KMS-11 (cell line): ENCODE measurements at regions not wholly inside any gene's neighbourhood (a gene's known extent, or its start where the extent isn't known, plus 50 kb on each side); places are given as distances from the start of the nearest gene placed in this dataset.

ENCODE experiments used
- H2AFZ ChIP-seq: fragments of 200-600 bp; sonication (generic); 2 replicates; pipeline ENCODE4 v1.6.1; 2016; ENCODE audit warnings: antibody characterized with exemption, mixed run types, low read depth
- H3K27ac ChIP-seq: fragments of 200-600 bp; sonication (generic); 2 replicates; pipeline ENCODE4 v1.6.1; 2016; ENCODE audit warnings: mild to moderate bottlenecking, mixed run types
- H3K27me3 ChIP-seq: fragments of 200-600 bp; sonication (generic); 2 replicates; pipeline ENCODE4 v1.6.1; 2017; ENCODE audit warnings: mild to moderate bottlenecking, low read depth, mixed run types, moderate library complexity; ENCODE audit not compliant: insufficient read depth
- H3K36me3 ChIP-seq: fragments of 200-600 bp; sonication (generic); 2 replicates; pipeline ENCODE4 v1.6.1; 2017; ENCODE audit warnings: mild to moderate bottlenecking, mixed run types; ENCODE audit not compliant: insufficient read depth
- H3K4me1 ChIP-seq: fragments of 200-600 bp; sonication (generic); 2 replicates; pipeline ENCODE4 v1.6.1; 2016; ENCODE audit warnings: mild to moderate bottlenecking, low read depth, mixed run types; ENCODE audit not compliant: poor library complexity, severe bottlenecking
- H3K4me2 ChIP-seq: fragments of 200-600 bp; sonication (generic); 2 replicates; pipeline ENCODE4 v1.7.0; 2016; ENCODE audit warnings: mild to moderate bottlenecking, mixed run types
- H3K4me3 ChIP-seq: fragments of 200-600 bp; sonication (generic); IDR thresholded peaks from 2 replicates; pipeline ENCODE4 v1.6.1; 2017; ENCODE audit warnings: low read depth, low read length, mixed read lengths; ENCODE audit not compliant: insufficient read depth
- H3K79me2 ChIP-seq: fragments of 200-600 bp; sonication (generic); 2 replicates; pipeline ENCODE4 v1.6.1; 2016; ENCODE audit warnings: low read depth, mixed run types; ENCODE audit not compliant: insufficient read depth
- H3K9ac ChIP-seq: fragments of 200-600 bp; sonication (generic); 2 replicates; pipeline ENCODE4 v1.6.1; 2016; ENCODE audit warnings: mild to moderate bottlenecking, mixed run types
- H4K20me1 ChIP-seq: fragments of 200-600 bp; sonication (generic); 2 replicates; pipeline ENCODE4 v1.6.1; 2016; ENCODE audit warnings: mild to moderate bottlenecking, mixed run types; ENCODE audit not compliant: insufficient read depth
- TF ChIP-seq, protein P1 (sequence below): fragments of 200-600 bp; sonication (generic); conservative IDR thresholded peaks from 2 replicates; pipeline ENCODE4 v1.6.1; 2017; ENCODE audit warnings: low read depth, mild to moderate bottlenecking, antibody characterized with exemption, low read length, moderate library complexity, mixed read lengths

DNA sequence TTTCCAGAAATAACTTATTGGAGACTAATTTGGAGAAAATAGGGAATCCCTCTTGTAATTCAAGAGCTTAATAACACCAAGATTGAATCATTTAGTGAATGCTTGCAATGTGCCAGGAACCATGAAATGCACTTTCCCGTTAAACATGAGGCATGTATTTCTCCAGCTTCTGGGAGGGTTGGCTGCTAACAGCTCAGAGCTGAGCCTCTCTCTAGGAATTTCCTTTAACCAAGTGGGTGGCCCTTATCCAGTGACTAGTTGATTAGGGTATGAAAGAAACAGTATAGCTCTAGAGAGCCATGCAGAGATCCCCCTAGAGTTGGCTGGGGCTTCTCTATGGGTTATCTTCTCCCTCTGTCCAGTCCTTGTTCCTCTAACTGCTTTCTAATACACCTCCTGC is 356.4 kb upstream of the GOT2 start:
- Histone ChIP-seq H2AFZ (no peak overlapping the region), H4K20me1 (no peaks in the 10 kb centered on the region), H3K9ac (no peak overlapping the region), H3K36me3 (no peaks in the 10 kb centered on the region), H3K4me2 (no peak overlapping the region), H3K27me3 (no peaks in the 10 kb centered on the region), H3K27ac (no peak overlapping the region), H3K79me2 (no peaks in the 10 kb centered on the region), H3K4me3 (no peak overlapping the region), H3K4me1 (no peaks in the 10 kb centered on the region)
- TF ChIP-seq, protein P1, sequence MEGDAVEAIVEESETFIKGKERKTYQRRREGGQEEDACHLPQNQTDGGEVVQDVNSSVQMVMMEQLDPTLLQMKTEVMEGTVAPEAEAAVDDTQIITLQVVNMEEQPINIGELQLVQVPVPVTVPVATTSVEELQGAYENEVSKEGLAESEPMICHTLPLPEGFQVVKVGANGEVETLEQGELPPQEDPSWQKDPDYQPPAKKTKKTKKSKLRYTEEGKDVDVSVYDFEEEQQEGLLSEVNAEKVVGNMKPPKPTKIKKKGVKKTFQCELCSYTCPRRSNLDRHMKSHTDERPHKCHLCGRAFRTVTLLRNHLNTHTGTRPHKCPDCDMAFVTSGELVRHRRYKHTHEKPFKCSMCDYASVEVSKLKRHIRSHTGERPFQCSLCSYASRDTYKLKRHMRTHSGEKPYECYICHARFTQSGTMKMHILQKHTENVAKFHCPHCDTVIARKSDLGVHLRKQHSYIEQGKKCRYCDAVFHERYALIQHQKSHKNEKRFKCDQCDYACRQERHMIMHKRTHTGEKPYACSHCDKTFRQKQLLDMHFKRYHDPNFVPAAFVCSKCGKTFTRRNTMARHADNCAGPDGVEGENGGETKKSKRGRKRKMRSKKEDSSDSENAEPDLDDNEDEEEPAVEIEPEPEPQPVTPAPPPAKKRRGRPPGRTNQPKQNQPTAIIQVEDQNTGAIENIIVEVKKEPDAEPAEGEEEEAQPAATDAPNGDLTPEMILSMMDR, result no peak

- H4K20me1 ChIP-seq, result no peaks in the 10 kb centered on the region
- no peaks in the 10 kb centered on the region for H3K27me3 ChIP-seq
- H2AFZ ChIP-seq, result no peak overlapping the region
- no peak overlapping the region for H3K27ac ChIP-seq
- H3K79me2 ChIP-seq, result no peaks in the 10 kb centered on the region
- H3K36me3 ChIP-seq, result no peaks in the 10 kb centered on the region
- H3K4me2 ChIP-seq, result no peak overlapping the region
- H3K9ac ChIP-seq, result no peak overlapping the region
- H3K4me3 ChIP-seq, result no peak overlapping the region
- TF ChIP-seq, protein P1, result no peak
- H3K4me1 ChIP-seq, result no peaks in the 10 kb centered on the region
These were observed 354.3 kb upstream of the GOT2 start for GRCh38 chr16:59088431-59088830.

GRCh38 chr16:59087641-59088040 is 353.5 kb upstream of the GOT2 start:
- Histone ChIP-seq H3K27ac (no peak overlapping the region), H3K9ac (no peak overlapping the region), H4K20me1 (no peaks in the 10 kb centered on the region), H2AFZ (no peak overlapping the region), H3K4me3 (no peak overlapping the region), H3K4me2 (no peak overlapping the region), H3K36me3 (no peaks in the 10 kb centered on the region), H3K4me1 (no peaks in the 10 kb centered on the region), H3K27me3 (no peaks in the 10 kb centered on the region), H3K79me2 (no peaks in the 10 kb centered on the region)
- TF ChIP-seq, protein P1, result no peak

- no peak overlapping the region for H3K27ac ChIP-seq
- H4K20me1 ChIP-seq, result no peaks in the 10 kb centered on the region; the same call in 1 of the 2 replicates
- no peaks in the 10 kb centered on the region for H3K36me3 ChIP-seq
- H2AFZ ChIP-seq, result no peak overlapping the region
- H3K4me1 ChIP-seq, result no peaks in the 10 kb centered on the region
- no peaks in the 10 kb centered on the region for H3K79me2 ChIP-seq
- H3K4me2 ChIP-seq, result no peak overlapping the region
- H3K27me3 ChIP-seq, result no peaks in the 10 kb centered on the region
- H3K4me3 ChIP-seq, result no peak overlapping the region
- H3K9ac ChIP-seq, result no peak overlapping the region
- TF ChIP-seq, protein P1, result no peak
These were observed 333.1 kb upstream of the GOT2 start for GRCh38 chr16:59067205-59067604.
